ENCODE measurements at regions not wholly inside any gene's neighbourhood (a gene's known extent, or its start where the extent isn't known, plus 50 kb on each side); places are given as distances from the start of the nearest gene placed in this dataset.

DNA sequence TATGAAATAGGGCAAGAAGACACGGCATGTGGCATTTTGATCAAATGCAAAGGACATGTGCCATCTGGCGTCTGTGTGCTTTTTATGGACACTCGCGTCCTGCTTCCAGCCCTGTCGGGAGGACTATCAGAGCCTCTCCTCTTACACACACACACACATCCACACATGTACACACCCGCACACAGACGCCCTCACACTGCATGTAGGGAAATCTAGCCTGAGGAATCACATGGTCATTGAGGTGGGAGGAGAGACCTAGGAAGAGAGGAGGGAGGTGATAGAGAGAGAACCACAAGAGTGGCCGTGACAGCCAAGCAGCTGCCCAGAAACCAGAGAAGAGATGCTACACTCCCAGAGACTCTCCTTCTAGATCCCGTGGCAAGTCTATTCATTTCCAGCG is 105.9 kb upstream of the CDYL start:
- no peaks in the 10 kb centered on the region for H3K9me3 ChIP-seq
- H3K4me1 ChIP-seq (ENCODE audit: control insufficient read depth in 1 of 2, insufficient read depth in 1 of 2, low read depth in 1 of 2, low read length in 1 of 2): no peaks in the 10 kb centered on the region
- H3K36me3 ChIP-seq: no peaks in the 10 kb centered on the region
- no peaks in the 10 kb centered on the region for H3K27me3 ChIP-seq
- no peak overlapping the region for H3K27ac ChIP-seq
- TF ChIP-seq, protein P1, sequence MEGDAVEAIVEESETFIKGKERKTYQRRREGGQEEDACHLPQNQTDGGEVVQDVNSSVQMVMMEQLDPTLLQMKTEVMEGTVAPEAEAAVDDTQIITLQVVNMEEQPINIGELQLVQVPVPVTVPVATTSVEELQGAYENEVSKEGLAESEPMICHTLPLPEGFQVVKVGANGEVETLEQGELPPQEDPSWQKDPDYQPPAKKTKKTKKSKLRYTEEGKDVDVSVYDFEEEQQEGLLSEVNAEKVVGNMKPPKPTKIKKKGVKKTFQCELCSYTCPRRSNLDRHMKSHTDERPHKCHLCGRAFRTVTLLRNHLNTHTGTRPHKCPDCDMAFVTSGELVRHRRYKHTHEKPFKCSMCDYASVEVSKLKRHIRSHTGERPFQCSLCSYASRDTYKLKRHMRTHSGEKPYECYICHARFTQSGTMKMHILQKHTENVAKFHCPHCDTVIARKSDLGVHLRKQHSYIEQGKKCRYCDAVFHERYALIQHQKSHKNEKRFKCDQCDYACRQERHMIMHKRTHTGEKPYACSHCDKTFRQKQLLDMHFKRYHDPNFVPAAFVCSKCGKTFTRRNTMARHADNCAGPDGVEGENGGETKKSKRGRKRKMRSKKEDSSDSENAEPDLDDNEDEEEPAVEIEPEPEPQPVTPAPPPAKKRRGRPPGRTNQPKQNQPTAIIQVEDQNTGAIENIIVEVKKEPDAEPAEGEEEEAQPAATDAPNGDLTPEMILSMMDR (IDR thresholded peaks at IDR 0.05): no peak
- no peak overlapping the region for H3K4me3 ChIP-seq (ENCODE audit: low read depth in 1 of 2, low read length in 1 of 2)

DNA sequence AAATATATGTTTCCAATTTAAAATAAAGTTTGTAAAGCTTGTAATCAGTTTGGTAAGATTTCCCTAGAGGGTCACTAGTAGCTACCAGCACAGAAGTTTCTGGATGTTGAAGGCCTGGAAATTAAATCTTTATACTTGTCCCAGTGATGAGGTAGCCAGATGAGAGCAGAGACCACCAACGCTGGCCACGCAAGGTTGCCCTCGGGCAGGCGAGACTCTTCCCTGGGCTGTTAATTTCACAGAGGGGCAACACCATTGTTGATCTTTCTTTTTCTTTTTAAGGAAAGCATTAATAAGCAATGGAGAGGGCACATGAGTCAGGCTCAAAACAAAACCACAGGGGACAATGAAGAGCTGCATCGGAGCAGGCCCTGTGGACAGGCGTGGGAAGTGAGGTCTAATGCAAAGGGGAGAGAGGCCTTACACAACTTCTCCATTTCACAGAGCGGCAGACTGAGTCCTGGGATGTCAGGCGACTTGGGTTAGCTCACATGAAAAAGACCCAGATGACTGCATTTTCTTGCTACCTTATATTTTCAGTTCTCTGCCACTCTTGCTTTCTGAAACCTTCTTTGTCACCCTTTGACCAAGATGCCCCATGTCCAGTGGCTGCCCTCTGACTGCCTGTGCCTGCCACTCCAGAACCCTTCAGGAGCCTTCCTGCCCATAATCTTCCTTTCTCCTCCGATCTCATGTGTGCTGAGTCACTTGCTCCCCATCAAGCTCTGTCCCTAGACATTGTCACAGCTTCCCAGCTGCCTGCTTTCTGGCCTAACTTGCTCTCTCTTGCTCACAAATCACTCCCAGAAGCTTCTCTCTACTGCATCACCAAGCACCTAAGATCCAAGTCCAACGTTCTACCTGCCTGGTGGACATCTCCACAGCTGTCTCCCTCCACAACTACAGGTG is 107.7 kb upstream of the CDYL start:
- Histone ChIP-seq H3K9me3 (no peaks in the 10 kb centered on the region), H3K27ac (no peak overlapping the region), H3K36me3 (no peaks in the 10 kb centered on the region), H3K27me3 (no peaks in the 10 kb centered on the region), H3K4me1 (ENCODE audit: control insufficient read depth in 1 of 2, insufficient read depth in 1 of 2, low read depth in 1 of 2, low read length in 1 of 2) (no peaks in the 10 kb centered on the region), H3K4me3 (ENCODE audit: low read depth in 1 of 2, low read length in 1 of 2) (no peak overlapping the region)
- TF ChIP-seq, protein P1 (IDR thresholded peaks at IDR 0.05): no peak

DNA sequence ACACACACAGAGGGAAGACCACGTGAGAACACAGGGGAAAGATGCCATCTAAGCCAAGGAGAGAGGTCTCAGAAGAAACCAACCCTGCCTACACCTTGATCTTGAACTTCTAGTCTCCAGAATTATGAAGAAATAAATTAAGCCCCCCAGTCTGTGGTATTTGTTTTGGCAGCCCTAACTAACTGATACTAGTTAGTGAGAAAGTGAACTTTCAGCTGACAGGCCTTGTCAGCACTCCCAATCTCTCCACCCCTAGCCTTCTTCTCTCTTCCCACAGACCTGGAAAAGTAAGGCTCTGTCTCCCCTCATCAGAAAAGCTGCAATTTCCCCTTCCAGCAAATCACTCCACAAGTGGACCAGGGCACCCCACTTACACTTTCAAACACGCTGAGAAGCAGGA is 108.6 kb upstream of the CDYL start:
- Histone ChIP-seq H3K27ac (no peak overlapping the region), H3K4me1 (ENCODE audit: control insufficient read depth in 1 of 2, insufficient read depth in 1 of 2, low read depth in 1 of 2, low read length in 1 of 2) (no peaks in the 10 kb centered on the region), H3K27me3 (no peaks in the 10 kb centered on the region), H3K4me3 (ENCODE audit: low read depth in 1 of 2, low read length in 1 of 2) (no peak overlapping the region), H3K9me3 (no peaks in the 10 kb centered on the region), H3K36me3 (no peaks in the 10 kb centered on the region)
- TF ChIP-seq, protein P1 (IDR thresholded peaks at IDR 0.05): no peak

DNA sequence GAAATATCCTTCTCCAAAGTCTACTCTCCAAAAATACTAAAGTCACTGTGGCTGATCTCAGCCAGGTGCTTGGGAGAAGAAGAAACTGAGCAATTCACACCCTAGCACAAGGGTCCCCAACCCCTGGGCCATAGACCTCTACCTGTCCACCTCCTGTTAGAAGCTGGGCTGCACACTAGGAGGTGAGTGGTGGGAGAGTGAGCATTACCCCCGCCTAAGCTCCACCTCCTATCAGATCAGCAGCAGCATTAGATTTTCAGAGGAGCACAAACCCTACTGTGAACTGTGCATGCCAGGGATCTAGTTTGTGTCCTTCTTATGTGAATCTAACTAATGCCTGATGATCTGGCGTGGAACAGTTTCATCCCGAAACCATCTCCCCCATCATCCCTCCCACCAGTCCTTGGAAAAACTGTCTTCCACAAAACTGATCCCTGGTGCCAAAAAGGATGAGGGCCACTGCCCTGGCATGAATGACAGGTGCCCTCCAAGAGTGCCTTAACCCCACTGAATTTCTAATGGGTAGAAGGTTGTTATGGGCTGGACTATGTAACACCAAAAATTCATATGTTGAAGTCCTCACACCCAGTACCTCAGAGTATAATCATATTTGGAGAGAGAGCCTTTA is 109.2 kb upstream of the CDYL start:
- no peaks in the 10 kb centered on the region for H3K4me1 ChIP-seq (ENCODE audit: control insufficient read depth in 1 of 2, insufficient read depth in 1 of 2, low read depth in 1 of 2, low read length in 1 of 2)
- H3K9me3 ChIP-seq: no peaks in the 10 kb centered on the region
- H3K36me3 ChIP-seq: no peaks in the 10 kb centered on the region
- H3K27ac ChIP-seq: no peak overlapping the region
- no peak overlapping the region for H3K4me3 ChIP-seq (ENCODE audit: low read depth in 1 of 2, low read length in 1 of 2)
- TF ChIP-seq, protein P1 (IDR thresholded peaks at IDR 0.05): no peak
- H3K27me3 ChIP-seq: no peaks in the 10 kb centered on the region

DNA sequence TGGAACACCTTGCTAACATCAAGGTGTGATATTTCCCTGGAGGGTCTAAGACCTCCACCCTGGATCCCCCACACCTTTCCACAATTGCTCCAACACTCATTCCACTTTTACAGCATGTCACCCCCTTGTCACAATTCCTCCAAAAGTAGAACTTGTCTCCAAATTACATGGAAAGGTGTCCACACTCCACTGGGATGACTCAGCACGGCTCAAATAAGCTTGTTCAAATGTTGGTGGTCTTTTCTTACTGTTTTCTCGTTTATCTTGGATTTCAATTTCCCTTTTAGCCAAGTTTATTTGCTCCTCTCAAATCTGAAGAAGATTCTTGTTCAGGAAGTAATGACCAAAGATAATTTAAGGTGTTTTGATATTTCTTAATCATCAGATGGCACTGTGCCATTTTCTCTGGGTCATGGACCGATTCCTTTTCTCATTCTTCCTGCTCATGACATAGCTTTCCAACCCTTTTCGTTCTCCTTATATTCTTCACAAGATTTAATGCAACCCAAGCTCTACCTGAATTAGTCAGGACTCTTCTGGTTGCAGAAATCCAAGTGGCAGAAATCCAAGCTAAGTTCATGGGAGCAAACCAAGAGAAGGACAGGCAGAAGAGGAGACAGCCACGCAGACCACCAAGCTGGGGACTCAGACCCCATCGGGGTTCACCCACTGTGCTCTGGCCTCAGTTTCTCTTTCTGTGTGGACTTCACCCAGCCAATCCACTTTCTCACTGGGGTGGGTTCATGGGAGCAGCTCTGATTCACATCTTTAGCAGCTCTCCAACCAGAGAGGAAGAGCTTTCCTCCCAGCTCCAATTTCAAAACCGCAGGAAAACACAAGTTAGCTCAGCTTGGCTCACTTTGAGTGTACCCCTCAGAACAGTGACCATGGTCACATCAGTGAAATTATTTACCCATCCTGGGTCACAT is 110.5 kb upstream of the CDYL start:
- Histone ChIP-seq H3K27me3 (no peaks in the 10 kb centered on the region), H3K36me3 (no peaks in the 10 kb centered on the region), H3K4me3 (ENCODE audit: low read depth in 1 of 2, low read length in 1 of 2) (no peak overlapping the region), H3K27ac (no peak overlapping the region), H3K4me1 (ENCODE audit: control insufficient read depth in 1 of 2, insufficient read depth in 1 of 2, low read depth in 1 of 2, low read length in 1 of 2) (no peaks in the 10 kb centered on the region), H3K9me3 (no peaks in the 10 kb centered on the region)
- TF ChIP-seq, protein P1 (IDR thresholded peaks at IDR 0.05): no peak
